Fibroblast of the aortic adventitia (primary cell): ENCODE measurements at regions not wholly inside any gene's neighbourhood (a gene's known extent, or its start where the extent isn't known, plus 50 kb on each side); places are given as distances from the start of the nearest gene placed in this dataset.

Source experiments
- DNase-seq: peaks from one replicate; pipeline ENCODE4 v3.0.0-alpha.2; 2010; ENCODE audit warnings: low read depth
- H3K4me3 ChIP-seq: 2 replicates; pipeline ENCODE4 v1.5.1; 2011; ENCODE audit warnings: low read depth, mild to moderate bottlenecking, control low read depth, low read length, moderate library complexity
- CTCF ChIP-seq: IDR thresholded peaks from 2 replicates; pipeline ENCODE4 v1.5.1; 2011; ENCODE audit warnings: mild to moderate bottlenecking, low read length, control low read depth, inconsistent platforms; ENCODE audit not compliant: insufficient read depth

- DNase-seq = no peak
- TF ChIP-seq CTCF = no peak
- no peak overlapping the region for H3K4me3 ChIP-seq
Observed at GRCh38 chr3:178155521-178155920, 380.7 kb upstream of the KCNMB2 start.

GRCh38 chr3:178156301-178156700, 379.9 kb upstream of the KCNMB2 start:
- no peak for TF ChIP-seq CTCF

GRCh38 chr3:178159691-178160220, 376.5 kb upstream of the KCNMB2 start:
- H3K4me3 ChIP-seq = no peak overlapping the region
- no peak for TF ChIP-seq CTCF
- peak; percentile 6 for DNase-seq

More at GRCh38 chr3:178156301-178156700, 379.9 kb upstream of the KCNMB2 start:
- H3K4me3 ChIP-seq = no peak overlapping the region
- DNase-seq = no peak

GRCh38 chr3:178169421-178169820, 366.8 kb upstream of the KCNMB2 start:
- H3K4me3 ChIP-seq = no peak overlapping the region
- no peak for TF ChIP-seq CTCF
- DNase-seq = peak; percentile 19

GRCh38 chr3:178170698-178171535, 365.3 kb upstream of the KCNMB2 start:
- H3K4me3 ChIP-seq = no peak overlapping the region
- peak; percentile 94 for DNase-seq
- TF ChIP-seq CTCF = no peak

- TF ChIP-seq CTCF = no peak
- H3K4me3 ChIP-seq = no peak overlapping the region
- no peak for DNase-seq
Observed at GRCh38 chr3:178172121-178172520, 364.1 kb upstream of the KCNMB2 start.
